NCI-H187 treated with DMSO at 0.1 percent for 48 hours (cell line): ENCODE measurements at regions not wholly inside any gene's neighbourhood (a gene's known extent, or its start where the extent isn't known, plus 50 kb on each side); places are given as distances from the start of the nearest gene placed in this dataset.

Experiments
- DNase-seq: peaks from one replicate; lab custom pipeline; 2025; lab: John Stamatoyannopoulos, UW

GRCh38 chr6:91453224-91453878, 866.5 kb upstream of the MAP3K7 start:
- no peak for DNase-seq

- DNase-seq: no peak
Measured at GRCh38 chr6:91449539-91449938, 862.7 kb upstream of the MAP3K7 start.

GRCh38 chr6:91447530-91448254, 860.8 kb upstream of the MAP3K7 start:
- DNase-seq: no peak

- DNase-seq: peak; percentile 56
Measured at GRCh38 chr6:91447081-91447480, 860.2 kb upstream of the MAP3K7 start.

GRCh38 chr6:91443405-91443804, 856.5 kb upstream of the MAP3K7 start:
- no peak for DNase-seq

GRCh38 chr6:91442342-91442741, 855.5 kb upstream of the MAP3K7 start:
- no peak for DNase-seq

- DNase-seq: no peak
Measured at GRCh38 chr6:91438570-91438969, 851.7 kb upstream of the MAP3K7 start.

- no peak for DNase-seq
Measured at GRCh38 chr6:91437315-91437729, 850.5 kb upstream of the MAP3K7 start.

- DNase-seq: no peak
Measured at GRCh38 chr6:91436448-91436847, 849.6 kb upstream of the MAP3K7 start.

- no peak for DNase-seq
Measured at GRCh38 chr6:91435630-91436029, 848.8 kb upstream of the MAP3K7 start.

GRCh38 chr6:91434576-91434975, 847.7 kb upstream of the MAP3K7 start:
- DNase-seq: no peak

GRCh38 chr6:91433660-91434534, 847.0 kb upstream of the MAP3K7 start:
- DNase-seq: no peak

- DNase-seq: no peak
Measured at GRCh38 chr6:91428953-91429560, 842.2 kb upstream of the MAP3K7 start.

- DNase-seq: no peak
Measured at GRCh38 chr6:91428296-91428695, 841.4 kb upstream of the MAP3K7 start.

GRCh38 chr6:91420243-91420642, 833.4 kb upstream of the MAP3K7 start:
- DNase-seq: no peak

- DNase-seq: no peak
Measured at GRCh38 chr6:91415031-91415605, 828.2 kb upstream of the MAP3K7 start.

GRCh38 chr6:91412532-91412931, 825.7 kb upstream of the MAP3K7 start:
- DNase-seq: no peak

GRCh38 chr6:91407706-91408105, 820.8 kb upstream of the MAP3K7 start:
- DNase-seq: no peak

- no peak for DNase-seq
Measured at GRCh38 chr6:91392951-91393350, 806.1 kb upstream of the MAP3K7 start.

- no peak for DNase-seq
Measured at GRCh38 chr6:91387290-91388059, 800.6 kb upstream of the MAP3K7 start.

- DNase-seq: no peak
Measured at GRCh38 chr6:91386204-91386603, 799.3 kb upstream of the MAP3K7 start.
